Endothelial cell (in vitro differentiated cells): ENCODE measurements at regions not wholly inside any gene's neighbourhood (a gene's known extent, or its start where the extent isn't known, plus 50 kb on each side); places are given as distances from the start of the nearest gene placed in this dataset.

Experiments
- DNase-seq: peaks from one replicate; pipeline ENCODE4 v3.0.0; 2021; ENCODE audit warnings: low spot score
- H3K27ac Mint-ChIP-seq: one replicate; pipeline ENCODE4 v1.8.0; 2021; ENCODE audit warnings: mixed read lengths, inconsistent platforms; ENCODE audit not compliant: unreplicated experiment
- H3K27me3 Mint-ChIP-seq: one replicate; pipeline ENCODE4 v1.8.0; 2021; ENCODE audit warnings: mild to moderate bottlenecking, moderate library complexity, mixed read lengths, inconsistent platforms; ENCODE audit not compliant: unreplicated experiment
- H3K36me3 Mint-ChIP-seq: one replicate; pipeline ENCODE4 v1.8.0; 2021; ENCODE audit warnings: mild to moderate bottlenecking, low read depth, mixed read lengths, inconsistent platforms; ENCODE audit not compliant: unreplicated experiment
- H3K4me1 Mint-ChIP-seq: one replicate; pipeline ENCODE4 v1.8.0; 2021; ENCODE audit warnings: mild to moderate bottlenecking, mixed read lengths, inconsistent platforms; ENCODE audit not compliant: unreplicated experiment
- H3K4me3 Mint-ChIP-seq: one replicate; pipeline ENCODE4 v1.8.0; 2021; ENCODE audit warnings: mild to moderate bottlenecking, mixed read lengths, inconsistent platforms; ENCODE audit not compliant: unreplicated experiment
- H3K9me3 Mint-ChIP-seq: one replicate; pipeline ENCODE4 v1.8.0; 2021; ENCODE audit warnings: mixed read lengths, inconsistent platforms; ENCODE audit not compliant: unreplicated experiment
- CTCF ChIP-seq: fragments of 200-600 bp; sonication (generic); IDR thresholded peaks from one replicate; pipeline ENCODE4 v1.5.0; 2021; ENCODE audit warnings: antibody characterized with exemption; ENCODE audit not compliant: unreplicated experiment

GRCh38 chr6:44542401-44543116 lies 155.1 kb downstream of the CDC5L start:
- no peak for DNase-seq
- Mint-ChIP-seq H3K9me3 (no peaks in the 10 kb centered on the region), H3K4me3 (no peak overlapping the region), H3K4me1 (peaks cover 9% of the 10 kb centered on the region), H3K36me3 (no peaks in the 10 kb centered on the region), H3K27ac (peak overlapping the region; percentile 1), H3K27me3 (no peaks in the 10 kb centered on the region)
- TF ChIP-seq CTCF: no peak

DNA sequence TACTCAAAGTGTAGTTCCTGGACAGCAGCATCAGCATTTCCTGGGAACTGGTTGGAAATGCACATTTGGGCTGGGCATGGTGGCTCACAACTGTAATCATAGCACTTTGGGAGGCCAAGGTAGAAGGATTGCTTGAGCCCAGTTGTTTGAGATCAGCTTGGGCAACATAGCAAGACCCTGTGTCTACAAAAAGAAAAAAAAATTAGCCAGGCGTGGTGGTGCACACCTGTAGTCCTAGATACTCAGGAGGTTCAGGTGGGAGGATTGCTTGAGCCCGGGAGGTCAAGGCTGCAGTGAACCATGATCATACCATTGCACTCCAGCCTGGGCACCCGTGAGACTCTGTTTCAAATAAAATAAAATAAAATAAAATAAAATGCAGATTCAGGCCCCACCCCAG lies 156.2 kb downstream of the CDC5L start:
- TF ChIP-seq CTCF: no peak
- DNase-seq: no peak
- H3K27ac Mint-ChIP-seq: no peak overlapping the region
- H3K4me1 Mint-ChIP-seq: peaks cover 9% of the 10 kb centered on the region
- H3K27me3 Mint-ChIP-seq: no peaks in the 10 kb centered on the region
- no peaks in the 10 kb centered on the region for H3K9me3 Mint-ChIP-seq
- no peak overlapping the region for H3K4me3 Mint-ChIP-seq
- no peaks in the 10 kb centered on the region for H3K36me3 Mint-ChIP-seq

GRCh38 chr6:44545224-44545623 lies 157.7 kb downstream of the CDC5L start:
- no peaks in the 10 kb centered on the region for H3K36me3 Mint-ChIP-seq
- no peak for TF ChIP-seq CTCF
- H3K4me3 Mint-ChIP-seq: no peak overlapping the region
- H3K27ac Mint-ChIP-seq: no peak overlapping the region
- peaks cover 9% of the 10 kb centered on the region for H3K4me1 Mint-ChIP-seq
- no peaks in the 10 kb centered on the region for H3K27me3 Mint-ChIP-seq
- no peaks in the 10 kb centered on the region for H3K9me3 Mint-ChIP-seq
- no peak for DNase-seq

DNA sequence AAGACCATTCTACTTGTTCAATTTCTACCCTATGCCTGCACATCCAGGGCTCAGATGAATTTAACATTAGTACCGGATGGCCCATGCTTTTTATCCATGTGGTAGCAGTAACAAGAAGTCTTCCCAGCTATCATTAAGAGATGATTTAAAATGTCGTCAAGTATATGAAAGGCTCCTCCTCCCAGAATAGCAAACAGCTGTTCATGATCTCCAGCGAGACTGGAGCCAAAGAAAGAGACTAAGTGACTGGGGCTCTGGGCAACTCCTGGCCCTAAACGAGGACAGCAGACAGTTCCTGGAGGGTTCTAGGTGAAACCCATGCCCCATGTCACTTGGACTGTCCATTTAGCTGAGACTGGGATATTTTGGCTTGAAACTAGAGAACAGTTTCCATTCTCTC lies 160.8 kb downstream of the CDC5L start:
- Mint-ChIP-seq H3K4me3 (no peak overlapping the region), H3K27me3 (no peaks in the 10 kb centered on the region), H3K27ac (no peak overlapping the region), H3K4me1 (no peaks in the 10 kb centered on the region), H3K36me3 (no peaks in the 10 kb centered on the region), H3K9me3 (no peaks in the 10 kb centered on the region)
- TF ChIP-seq CTCF: no peak
- no peak for DNase-seq

GRCh38 chr6:44549516-44549915 lies 162.0 kb downstream of the CDC5L start:
- Mint-ChIP-seq H3K27ac (no peak overlapping the region), H3K4me3 (no peak overlapping the region), H3K4me1 (no peaks in the 10 kb centered on the region), H3K36me3 (no peaks in the 10 kb centered on the region), H3K9me3 (no peaks in the 10 kb centered on the region), H3K27me3 (no peaks in the 10 kb centered on the region)
- TF ChIP-seq CTCF: no peak
- DNase-seq: no peak
